HG03439 (cell line): ENCODE measurements at regions not wholly inside any gene's neighbourhood (a gene's known extent, or its start where the extent isn't known, plus 50 kb on each side); places are given as distances from the start of the nearest gene placed in this dataset.

Experiments used
- ATAC-seq: cut with Tn5 transposase; IDR thresholded peaks from one replicate; pipeline ENCODE4 v1.9.1; 2021; ENCODE audit warnings: mild to moderate bottlenecking, moderate library complexity; ENCODE audit not compliant: unreplicated experiment

- no peak for ATAC-seq
These were observed 86.8 kb upstream of the STARD13 start for GRCh38 chr13:33372251-33372919.

- no peak for ATAC-seq
These were observed 88.1 kb upstream of the STARD13 start for GRCh38 chr13:33373624-33374023.

- ATAC-seq: no peak
These were observed 89.9 kb upstream of the STARD13 start for GRCh38 chr13:33375421-33375820.

- ATAC-seq: no peak
These were observed 90.7 kb upstream of the STARD13 start for GRCh38 chr13:33376212-33376611.

GRCh38 chr13:33377411-33377810 lies 91.9 kb upstream of the STARD13 start:
- no peak for ATAC-seq

GRCh38 chr13:33377825-33378224 lies 92.3 kb upstream of the STARD13 start:
- no peak for ATAC-seq

GRCh38 chr13:33379608-33380007 lies 94.1 kb upstream of the STARD13 start:
- no peak for ATAC-seq

- no peak for ATAC-seq
These were observed 95.0 kb upstream of the STARD13 start for GRCh38 chr13:33380487-33381079.

- no peak for ATAC-seq
These were observed 95.6 kb upstream of the STARD13 start for GRCh38 chr13:33381180-33381579.

- no peak for ATAC-seq
These were observed 96.4 kb upstream of the STARD13 start for GRCh38 chr13:33381906-33382305.

- ATAC-seq: no peak
These were observed 98.4 kb upstream of the STARD13 start for GRCh38 chr13:33383724-33384577.

- ATAC-seq: no peak
These were observed 102.9 kb upstream of the STARD13 start for GRCh38 chr13:33388286-33388998.

GRCh38 chr13:33392794-33393405 lies 107.3 kb upstream of the STARD13 start:
- ATAC-seq: no peak

GRCh38 chr13:33394294-33394932 lies 108.9 kb upstream of the STARD13 start:
- no peak for ATAC-seq

GRCh38 chr13:33401238-33401637 lies 115.7 kb upstream of the STARD13 start:
- ATAC-seq: no peak

- no peak for ATAC-seq
These were observed 117.4 kb upstream of the STARD13 start for GRCh38 chr13:33402975-33403374.

GRCh38 chr13:33403807-33404362 lies 118.3 kb upstream of the STARD13 start:
- no peak for ATAC-seq

GRCh38 chr13:33405371-33405770 lies 119.8 kb upstream of the STARD13 start:
- ATAC-seq: no peak

- ATAC-seq: no peak
These were observed 124.3 kb upstream of the STARD13 start for GRCh38 chr13:33409673-33410510.
